Stimulated activated naive CD4-positive, alpha-beta T cell (primary cell): ENCODE measurements at regions not wholly inside any gene's neighbourhood (a gene's known extent, or its start where the extent isn't known, plus 50 kb on each side); places are given as distances from the start of the nearest gene placed in this dataset.

ENCODE experiments used
- DNase-seq, 6 experiments: peaks; one replicate each; lab custom pipeline; 2025; lab: John Stamatoyannopoulos, UW

GRCh38 chr2:205937211-205937610 lies 148.8 kb downstream of the INO80D start:
- DNase-seq, result no peak

- DNase-seq, result no peak
These were observed 149.5 kb downstream of the INO80D start for GRCh38 chr2:205936446-205936845.

- DNase-seq, result no peak
These were observed 151.5 kb downstream of the INO80D start for GRCh38 chr2:205934443-205934842.

GRCh38 chr2:205932861-205933260 lies 153.1 kb downstream of the INO80D start:
- DNase-seq, result no peak

GRCh38 chr2:205931388-205931787 lies 154.6 kb downstream of the INO80D start:
- DNase-seq, result no peak

- DNase-seq, result no peak
These were observed 155.8 kb downstream of the INO80D start for GRCh38 chr2:205930209-205930608.

GRCh38 chr2:205929246-205929942 lies 156.6 kb downstream of the INO80D start:
- DNase-seq, result no peak

- peak; percentile 8 to 76 (median 54) for DNase-seq
These were observed 160.3 kb downstream of the INO80D start for GRCh38 chr2:205925373-205926337.

- no peak for DNase-seq
These were observed 161.3 kb downstream of the INO80D start for GRCh38 chr2:205924676-205925075.

- DNase-seq, result no peak
These were observed 170.8 kb downstream of the INO80D start for GRCh38 chr2:205915130-205915524.

GRCh38 chr2:205914213-205915129 lies 171.5 kb downstream of the INO80D start:
- no peak for DNase-seq

- no peak for DNase-seq
These were observed 172.3 kb downstream of the INO80D start for GRCh38 chr2:205913668-205914067.

- DNase-seq, result no peak
These were observed 174.7 kb downstream of the INO80D start for GRCh38 chr2:205911306-205911705.

- DNase-seq, result no peak
These were observed 176.8 kb downstream of the INO80D start for GRCh38 chr2:205909184-205909572.

GRCh38 chr2:205908212-205909183 lies 177.5 kb downstream of the INO80D start:
- DNase-seq, result no peak

- no peak for DNase-seq
These were observed 179.6 kb downstream of the INO80D start for GRCh38 chr2:205906419-205906818.

GRCh38 chr2:205905576-205905975 lies 180.4 kb downstream of the INO80D start:
- DNase-seq, result no peak

GRCh38 chr2:205904873-205905272 lies 181.1 kb downstream of the INO80D start:
- no peak for DNase-seq

GRCh38 chr2:205903549-205904129 lies 182.3 kb downstream of the INO80D start:
- no peak for DNase-seq

GRCh38 chr2:205902900-205903237 lies 183.1 kb downstream of the INO80D start:
- no peak for DNase-seq
